ENCODE measurements at regions not wholly inside any gene's neighbourhood (a gene's known extent, or its start where the extent isn't known, plus 50 kb on each side); places are given as distances from the start of the nearest gene placed in this dataset.

DNA sequence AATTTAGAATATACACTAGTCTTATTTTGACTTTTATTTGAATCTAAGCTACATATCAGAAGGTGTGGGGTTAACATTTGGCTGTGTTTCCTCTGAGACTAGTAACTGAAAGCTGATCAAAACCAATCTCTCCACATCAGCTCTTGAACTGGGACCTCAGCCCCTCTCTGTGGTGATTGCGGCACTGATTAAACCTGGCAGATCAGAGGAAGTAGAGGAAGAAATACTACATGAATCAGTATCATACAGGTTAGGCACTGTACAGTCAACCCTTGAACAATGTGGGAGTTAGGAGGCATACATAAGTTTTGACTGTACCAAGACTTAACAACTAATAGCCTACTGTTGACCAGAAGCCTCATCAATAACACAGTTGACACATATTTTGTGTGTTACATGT, 122.5 kb upstream of the C1orf87 start:
- TF ChIP-seq, protein P1, sequence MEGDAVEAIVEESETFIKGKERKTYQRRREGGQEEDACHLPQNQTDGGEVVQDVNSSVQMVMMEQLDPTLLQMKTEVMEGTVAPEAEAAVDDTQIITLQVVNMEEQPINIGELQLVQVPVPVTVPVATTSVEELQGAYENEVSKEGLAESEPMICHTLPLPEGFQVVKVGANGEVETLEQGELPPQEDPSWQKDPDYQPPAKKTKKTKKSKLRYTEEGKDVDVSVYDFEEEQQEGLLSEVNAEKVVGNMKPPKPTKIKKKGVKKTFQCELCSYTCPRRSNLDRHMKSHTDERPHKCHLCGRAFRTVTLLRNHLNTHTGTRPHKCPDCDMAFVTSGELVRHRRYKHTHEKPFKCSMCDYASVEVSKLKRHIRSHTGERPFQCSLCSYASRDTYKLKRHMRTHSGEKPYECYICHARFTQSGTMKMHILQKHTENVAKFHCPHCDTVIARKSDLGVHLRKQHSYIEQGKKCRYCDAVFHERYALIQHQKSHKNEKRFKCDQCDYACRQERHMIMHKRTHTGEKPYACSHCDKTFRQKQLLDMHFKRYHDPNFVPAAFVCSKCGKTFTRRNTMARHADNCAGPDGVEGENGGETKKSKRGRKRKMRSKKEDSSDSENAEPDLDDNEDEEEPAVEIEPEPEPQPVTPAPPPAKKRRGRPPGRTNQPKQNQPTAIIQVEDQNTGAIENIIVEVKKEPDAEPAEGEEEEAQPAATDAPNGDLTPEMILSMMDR (conservative IDR thresholded peaks at IDR 0.05; ENCODE audit: low read depth, low read length), result no peak
- TF ChIP-seq EZH2 (IDR thresholded peaks at IDR 0.05; ENCODE audit: borderline replicate concordance, low read depth, low read length, poor library complexity, severe bottlenecking), result no peak

Measured in A673 (cell line).